ENCODE measurements at regions not wholly inside any gene's neighbourhood (a gene's known extent, or its start where the extent isn't known, plus 50 kb on each side); places are given as distances from the start of the nearest gene placed in this dataset.
"Not testable (repeated sequence)": the region's sequence is repeated elsewhere in the genome, so short reads cannot be mapped to it uniquely, and the experiment has no call there.

DNA sequence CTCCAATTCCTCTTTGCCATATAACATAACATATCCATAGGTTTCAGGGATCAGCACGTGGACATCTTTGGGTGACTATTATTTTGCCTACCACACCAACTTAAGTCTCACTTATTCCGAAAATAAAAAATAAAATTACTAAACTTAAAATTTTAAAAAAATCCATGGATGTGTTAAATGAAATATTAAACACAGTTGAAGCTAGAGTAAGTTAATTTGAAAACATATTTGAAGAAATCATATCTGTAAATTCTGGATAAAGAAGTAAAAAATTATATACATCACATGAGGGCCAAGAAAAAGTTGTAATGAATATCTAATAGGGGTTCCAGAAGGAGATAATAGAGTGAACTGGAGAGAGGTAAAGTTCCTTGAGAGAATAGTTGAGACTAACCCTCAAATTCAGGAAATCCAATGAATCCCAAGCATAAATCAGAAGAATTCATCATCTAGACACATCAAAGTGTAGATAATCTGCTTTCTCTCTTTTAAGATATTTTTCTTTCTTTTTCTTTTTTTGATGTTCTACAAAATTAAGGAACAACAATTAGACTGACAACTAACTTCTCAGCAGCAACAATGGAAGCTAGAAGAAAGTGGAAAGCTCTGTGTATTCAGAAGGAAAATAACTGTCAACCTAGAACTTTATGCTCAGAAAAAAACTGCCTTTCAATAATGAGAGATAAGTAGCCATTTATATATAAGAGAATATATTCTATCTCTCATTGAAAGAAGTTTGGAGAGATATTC, 147.4 kb downstream of the ABHD5 start:
- peak in 1 of 3 donors; percentile 14 for DNase-seq (ENCODE audit: low read depth in 2 of 3, low spot score in 2 of 3)

DNA sequence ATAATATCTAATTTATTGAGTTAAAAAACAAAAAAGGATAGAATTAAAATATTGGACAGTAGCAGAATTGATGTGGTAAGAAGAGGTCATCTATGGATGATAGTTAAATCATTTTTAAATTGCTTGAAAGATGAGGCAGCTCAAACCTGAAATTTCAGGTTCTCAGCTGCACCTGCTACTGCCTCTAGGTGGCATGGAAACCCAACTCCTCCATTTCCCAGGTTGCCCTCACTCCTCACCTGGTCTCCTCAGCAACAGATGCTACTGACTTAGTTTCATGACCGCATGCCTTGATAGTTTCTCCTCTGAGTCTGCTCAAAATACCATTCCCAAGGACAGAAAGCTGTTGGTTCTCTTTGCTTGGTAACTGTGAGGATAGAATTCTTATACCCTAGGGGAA, 148.1 kb downstream of the ABHD5 start:
- DNase-seq (ENCODE audit: low read depth in 2 of 3, low spot score in 2 of 3), result no peak

DNA sequence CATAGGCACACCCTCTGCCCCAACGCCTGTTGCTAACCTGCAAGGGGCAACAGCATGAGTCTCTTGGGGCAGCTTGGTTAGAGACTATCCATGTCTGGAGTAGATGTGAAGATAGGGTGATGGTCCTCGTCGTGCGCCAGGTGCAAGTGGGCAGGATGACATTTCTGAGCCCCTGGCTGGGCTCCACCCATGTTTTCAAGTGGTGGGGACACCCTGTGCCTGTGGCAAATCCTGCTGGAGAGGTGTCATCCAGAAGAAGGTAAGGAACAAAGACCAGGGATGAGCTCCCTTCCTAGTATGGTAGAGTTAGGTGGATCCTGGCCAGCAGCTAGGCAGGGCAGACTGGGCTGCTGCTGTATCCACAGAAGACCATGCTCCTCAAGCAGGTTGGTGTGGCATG, 152.6 kb downstream of the ABHD5 start:
- no peak for DNase-seq (ENCODE audit: low read depth in 2 of 3, low spot score in 2 of 3)

DNA sequence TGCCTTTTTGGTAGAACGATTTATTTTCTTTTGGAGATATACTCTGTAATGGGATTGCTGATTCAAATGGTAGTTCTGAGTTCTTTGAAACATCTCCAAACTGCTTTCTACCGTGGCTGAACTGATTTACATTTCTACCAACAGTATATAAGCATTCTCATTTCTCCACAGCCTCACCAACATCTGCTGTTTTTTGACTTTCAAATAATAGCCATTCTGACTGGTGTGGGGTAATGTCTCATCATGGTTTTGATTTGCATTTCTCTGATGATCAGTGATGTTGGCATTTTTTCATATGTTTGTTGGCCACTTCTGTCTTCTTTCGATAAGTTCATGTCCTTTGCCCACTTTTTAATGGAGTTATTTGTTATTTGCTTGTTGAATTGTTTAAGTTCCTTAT, 154.0 kb downstream of the ABHD5 start:
- no peak for DNase-seq (ENCODE audit: low read depth in 2 of 3, low spot score in 2 of 3)

DNA sequence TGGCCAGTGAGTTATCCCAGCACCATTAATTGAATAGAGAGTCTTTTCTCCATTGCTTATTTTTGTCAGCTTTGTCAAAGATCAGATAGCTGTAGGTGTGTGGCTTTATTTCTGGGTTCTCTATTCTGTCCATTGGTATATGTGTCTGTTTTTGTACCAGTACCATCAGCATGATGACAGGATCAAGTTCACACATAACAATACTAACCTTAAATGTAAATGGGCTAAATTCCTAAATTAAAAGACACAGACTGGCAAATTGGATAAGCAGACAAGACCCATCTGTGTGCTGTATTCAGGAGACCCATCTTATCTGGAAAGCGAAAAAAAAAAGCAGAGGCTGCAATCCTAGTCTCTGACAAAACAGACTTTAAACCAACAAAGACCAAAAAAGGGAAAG, 154.8 kb downstream of the ABHD5 start:
- DNase-seq (ENCODE audit: low read depth in 2 of 3, low spot score in 2 of 3), result not testable (repeated sequence)

DNA sequence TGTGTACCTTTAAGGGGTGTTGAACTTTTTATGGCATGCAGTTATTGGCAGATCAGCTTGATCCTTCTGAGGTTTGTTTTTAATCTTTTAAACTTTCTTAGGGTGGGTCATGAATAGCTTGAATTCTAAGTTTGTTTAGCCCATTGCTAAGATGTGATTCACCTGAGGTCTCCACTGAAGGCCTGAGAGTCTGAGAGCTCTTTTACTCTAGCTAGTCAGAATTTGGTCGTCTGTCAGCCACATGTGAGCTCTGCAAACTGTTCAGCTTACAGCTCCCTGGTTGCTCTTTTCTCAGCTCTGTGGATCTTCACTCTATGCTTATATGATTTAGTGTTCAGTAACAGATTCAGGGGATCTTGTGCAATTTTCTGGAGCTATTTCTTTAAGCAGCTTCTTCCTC, 161.3 kb downstream of the ABHD5 start:
- DNase-seq (ENCODE audit: low read depth in 2 of 3, low spot score in 2 of 3), result no peak

DNA sequence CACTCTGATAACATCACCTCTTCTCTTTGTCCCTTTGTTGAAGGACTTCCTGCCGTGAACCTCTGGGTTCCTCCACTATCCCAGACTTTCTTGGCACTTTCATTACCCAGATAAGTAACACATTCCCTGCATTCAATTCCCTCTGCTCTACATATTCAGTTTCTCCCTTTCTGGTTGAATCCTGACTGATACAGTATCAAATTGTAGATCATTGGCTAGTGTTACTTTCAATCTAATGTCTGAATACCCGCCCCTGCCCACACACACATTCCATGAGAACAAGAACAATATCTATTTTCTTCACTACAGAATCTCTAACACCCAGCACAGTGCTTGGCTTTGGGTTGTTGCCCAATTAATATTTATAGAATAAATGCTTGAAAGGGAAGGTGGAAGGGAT, 163.5 kb downstream of the ABHD5 start:
- DNase-seq (ENCODE audit: low read depth in 2 of 3, low spot score in 2 of 3), result no peak

DNA sequence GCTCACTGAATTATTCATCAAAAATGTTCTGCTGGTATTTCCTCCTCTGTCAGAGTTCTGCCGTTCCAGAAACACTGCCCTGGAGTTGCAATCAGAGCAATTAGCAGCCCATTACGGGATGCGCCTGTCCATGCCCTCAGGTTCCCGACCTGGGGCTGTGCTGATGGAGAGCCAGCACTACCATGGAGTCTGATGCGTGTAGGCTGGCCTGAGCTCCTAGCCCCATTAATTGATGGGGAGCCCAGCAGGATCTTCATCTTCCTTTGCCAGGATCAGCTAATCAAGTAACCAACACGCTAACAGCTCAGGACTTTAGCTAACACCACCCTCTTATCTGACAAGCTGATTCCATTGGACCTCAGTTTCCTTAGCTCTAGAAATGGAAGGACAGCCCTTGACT, 164.2 kb downstream of the ABHD5 start:
- no peak for DNase-seq (ENCODE audit: low read depth in 2 of 3, low spot score in 2 of 3)

DNA sequence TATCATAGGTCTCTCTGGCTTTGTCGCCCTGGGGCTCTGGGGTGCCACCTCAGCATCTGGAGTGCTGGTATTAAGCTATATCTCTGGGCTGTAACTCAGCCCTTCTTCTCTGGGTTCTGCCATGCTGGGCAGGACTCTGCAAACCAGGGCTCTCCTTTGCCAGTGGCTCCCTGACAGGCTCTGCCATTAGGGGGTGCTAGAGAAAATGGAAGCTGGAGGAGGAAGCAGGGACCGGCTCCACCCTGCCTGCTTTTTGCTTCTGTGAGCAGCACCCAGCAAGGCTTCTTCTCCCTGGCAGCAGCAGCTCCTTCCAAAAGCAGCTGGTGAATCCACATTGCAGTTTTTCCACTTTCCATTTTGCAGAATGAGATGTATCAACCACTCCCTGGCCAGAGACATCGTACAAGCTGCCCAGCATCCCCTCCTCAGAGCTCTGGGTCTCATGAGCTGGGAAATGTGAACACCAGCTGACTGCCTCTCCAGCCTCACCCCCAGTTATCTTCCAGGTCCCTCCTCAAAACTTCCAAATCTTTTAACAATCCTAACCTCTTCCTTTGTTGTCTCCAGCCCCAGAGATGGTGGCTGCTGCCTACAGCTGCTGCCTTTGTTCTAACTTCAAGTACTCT, 165.0 kb downstream of the ABHD5 start:
- DNase-seq (ENCODE audit: low read depth in 2 of 3, low spot score in 2 of 3), result peak in 2 of 3 donors; percentile 61 to 81

DNA sequence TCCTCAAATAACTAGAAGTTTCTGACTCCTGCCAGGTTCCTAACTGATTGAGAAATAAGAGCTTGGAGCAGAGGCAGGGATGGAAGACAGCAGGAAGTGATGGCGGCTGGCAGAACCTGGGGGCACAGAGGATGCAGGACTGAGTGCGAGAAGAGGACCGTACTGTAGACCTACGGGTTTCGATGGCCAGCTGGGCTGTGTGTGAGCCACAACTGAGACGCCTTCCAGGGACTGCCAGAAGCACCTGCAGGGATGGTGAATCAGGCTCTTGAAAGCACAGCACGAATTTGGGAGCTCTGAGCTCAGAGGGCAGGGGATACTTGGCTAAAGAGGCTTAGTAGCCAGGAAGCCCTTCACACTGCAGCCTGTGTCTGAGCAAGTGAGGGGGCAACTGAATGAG, 165.6 kb downstream of the ABHD5 start:
- DNase-seq (ENCODE audit: low read depth in 2 of 3, low spot score in 2 of 3), result no peak

DNA sequence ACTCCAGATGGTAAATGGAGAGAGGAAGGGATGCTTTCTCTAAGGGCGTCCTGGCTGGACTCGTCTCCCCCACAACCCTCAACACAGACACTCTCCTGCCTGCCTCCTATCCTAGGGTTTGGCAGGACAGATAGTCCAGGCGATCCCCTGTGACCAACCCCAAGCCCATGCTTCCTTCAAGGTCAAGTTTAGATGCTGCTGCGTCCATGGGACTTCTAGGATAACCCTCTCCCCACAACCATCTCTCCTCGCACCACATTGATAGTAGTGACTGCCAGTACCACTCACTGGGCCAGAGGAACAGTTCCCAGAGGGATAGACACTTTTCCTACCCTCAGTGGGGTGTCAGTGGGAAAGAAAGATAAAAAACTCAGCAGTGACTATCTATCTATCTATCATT, 166.0 kb downstream of the ABHD5 start:
- DNase-seq (ENCODE audit: low read depth in 2 of 3, low spot score in 2 of 3), result no peak

DNA sequence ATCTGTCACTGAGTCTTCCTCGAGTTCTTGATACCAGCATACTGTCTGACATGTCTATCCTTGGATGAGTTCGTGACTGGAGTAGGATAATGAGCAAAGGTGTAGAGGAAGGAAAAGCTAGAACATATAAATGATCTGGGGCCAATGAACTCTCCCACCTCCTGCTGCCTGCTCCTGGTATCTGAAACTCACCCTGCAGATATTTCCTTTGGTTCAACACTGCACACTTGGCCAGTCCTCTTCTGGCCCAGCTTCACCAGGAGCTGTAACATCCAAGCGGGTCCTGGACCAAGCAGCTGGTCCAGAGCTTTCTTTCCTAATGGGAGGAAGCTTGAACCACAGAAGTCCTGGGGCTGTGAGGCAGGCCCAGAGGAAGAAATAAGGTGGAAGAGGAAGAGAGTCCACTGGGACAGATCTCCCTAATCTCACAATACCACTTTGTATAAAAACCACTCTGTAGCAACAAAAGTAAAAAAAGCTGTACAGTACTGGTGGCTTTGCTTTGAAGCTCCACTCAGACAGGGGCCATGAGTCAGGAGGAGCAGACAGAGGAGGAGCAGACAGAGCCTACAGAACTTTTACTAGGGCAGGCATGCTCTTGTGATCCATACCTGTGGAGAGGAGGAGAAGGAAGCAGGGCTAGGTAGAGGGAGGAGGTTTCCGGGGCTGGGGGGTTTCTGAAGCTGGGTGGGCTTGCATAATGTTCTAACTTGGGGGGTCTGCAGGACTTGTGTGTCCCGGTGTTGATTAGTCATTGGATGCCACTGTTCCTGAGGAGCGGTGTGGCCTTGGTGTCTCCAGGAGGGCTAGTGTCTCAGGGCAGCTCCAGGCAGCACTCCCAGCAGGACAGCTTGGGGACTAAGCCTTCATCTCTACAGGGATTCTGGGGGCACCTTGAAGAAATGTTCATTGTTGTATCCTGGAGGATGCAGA, 166.9 kb downstream of the ABHD5 start:
- DNase-seq (ENCODE audit: low read depth in 2 of 3, low spot score in 2 of 3), result no peak

DNA sequence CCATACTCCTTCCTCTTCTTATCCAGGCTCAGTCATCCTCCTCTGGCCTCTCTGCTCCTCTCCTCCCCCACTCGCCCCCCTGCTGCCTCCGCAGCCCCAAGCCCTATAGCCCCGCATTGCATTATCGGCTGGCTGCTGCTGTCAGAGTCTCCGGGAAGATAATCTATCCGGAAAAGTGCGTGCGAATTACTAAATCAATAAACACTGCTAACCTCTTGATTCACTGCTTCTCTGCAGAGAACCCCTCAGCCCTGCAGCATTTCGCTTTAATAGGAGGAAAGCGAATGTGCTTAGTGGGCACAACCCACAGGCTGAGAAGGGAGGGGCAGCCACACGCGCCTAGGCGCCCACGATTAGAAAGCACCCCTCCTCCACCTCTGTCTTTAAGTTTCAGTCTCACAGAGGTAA, 167.6 kb downstream of the ABHD5 start:
- DNase-seq (ENCODE audit: low read depth in 2 of 3, low spot score in 2 of 3), result no peak

DNA sequence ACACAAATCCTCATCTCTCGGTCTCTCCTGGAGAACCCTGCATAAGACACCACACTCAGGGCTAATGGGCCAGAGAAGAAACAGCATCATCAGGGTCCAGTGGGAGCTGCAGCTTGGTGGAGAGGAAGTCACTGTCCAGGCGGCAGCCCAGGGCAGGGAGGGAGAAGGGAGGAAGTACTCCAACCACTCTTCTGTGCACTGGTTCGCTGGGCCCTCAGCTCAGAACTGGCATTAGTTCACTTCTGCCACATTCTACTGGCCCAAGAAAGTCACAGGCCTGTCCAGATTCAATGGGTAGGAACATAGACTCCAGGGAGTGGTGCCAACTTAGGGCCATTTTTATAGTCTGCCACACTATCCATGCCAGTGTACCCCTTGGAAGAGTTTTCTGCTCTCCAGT, 169.0 kb downstream of the ABHD5 start:
- no peak for DNase-seq (ENCODE audit: low read depth in 2 of 3, low spot score in 2 of 3)

DNA sequence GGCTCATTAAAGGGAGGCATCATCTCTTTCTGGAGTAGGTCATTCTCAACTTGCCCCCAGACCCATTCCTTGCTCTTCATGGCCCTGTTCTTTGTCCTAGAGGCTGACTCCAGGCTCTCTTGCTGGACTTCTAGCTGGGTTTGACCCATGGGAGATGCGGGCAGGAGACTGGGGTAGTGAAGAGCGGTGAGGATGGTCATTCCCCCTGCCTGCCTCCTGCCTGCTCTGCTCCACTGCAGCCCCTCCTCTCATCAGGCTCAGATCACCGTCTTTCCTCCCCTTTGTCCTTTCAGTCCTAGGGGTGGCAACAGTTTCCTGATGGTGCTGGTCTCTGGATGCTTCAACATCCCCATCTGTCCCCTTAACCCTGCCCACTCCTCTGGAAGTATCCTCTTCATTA, 170.9 kb downstream of the ABHD5 start:
- no peak for DNase-seq (ENCODE audit: low read depth in 2 of 3, low spot score in 2 of 3)

DNA sequence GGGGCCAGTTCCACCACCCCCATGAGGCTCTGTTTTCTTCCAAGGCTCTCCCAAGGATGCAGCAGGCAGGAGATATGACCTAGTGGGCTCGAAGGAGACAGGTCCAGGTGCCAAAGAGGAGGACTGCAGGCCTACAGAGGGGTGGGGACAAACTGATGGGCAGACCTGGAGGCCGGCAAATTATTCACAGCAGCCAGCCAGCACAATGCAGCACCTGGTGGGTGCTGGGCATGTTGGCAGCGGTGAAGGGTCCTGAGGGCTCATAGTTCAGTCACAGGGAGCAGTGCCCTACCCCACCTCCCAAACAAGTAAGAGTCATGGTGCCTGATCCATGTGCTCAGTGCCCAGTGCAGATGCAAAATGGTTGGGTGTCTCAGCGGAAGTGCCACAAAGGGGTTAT, 171.7 kb downstream of the ABHD5 start:
- DNase-seq (ENCODE audit: low read depth in 2 of 3, low spot score in 2 of 3), result no peak

DNA sequence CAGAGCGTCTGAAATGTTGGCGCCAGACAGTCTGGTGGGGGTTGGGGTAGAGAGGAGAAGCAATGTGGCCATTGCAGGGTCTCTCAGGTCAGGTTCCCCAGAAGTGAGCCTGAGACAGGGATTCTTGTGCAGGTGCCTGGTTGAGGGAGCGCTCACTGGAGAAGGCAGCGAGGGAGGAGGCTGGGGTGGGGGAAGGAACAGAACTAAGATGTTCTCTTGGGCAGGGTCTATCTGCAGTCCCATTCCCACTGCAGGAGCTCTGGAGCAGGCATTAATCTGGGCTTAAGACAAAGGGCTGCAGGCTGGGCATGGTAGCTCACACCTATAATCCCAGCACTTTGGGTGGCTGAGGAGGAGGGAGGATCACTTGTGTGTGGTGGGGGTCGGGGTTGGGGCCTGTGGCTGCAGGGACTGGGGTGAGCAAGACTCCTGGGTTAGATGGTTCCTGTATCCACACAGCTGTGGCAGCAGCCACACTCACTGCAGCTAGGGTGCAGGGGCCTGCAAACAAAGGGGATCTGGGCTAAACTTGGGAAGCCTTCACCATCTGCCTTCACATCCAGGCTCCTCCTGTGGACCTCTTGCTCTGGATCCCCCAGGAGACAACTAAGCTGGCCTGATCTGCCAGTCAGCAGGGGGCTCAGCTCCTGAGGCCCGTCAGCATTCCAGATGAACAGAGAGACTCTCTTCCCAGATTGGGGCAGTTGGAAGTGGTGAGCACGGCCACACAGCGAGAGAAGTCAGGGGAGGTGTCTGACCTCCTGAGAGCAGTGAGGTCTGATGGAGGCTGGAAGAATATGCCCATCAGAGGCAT, 172.5 kb downstream of the ABHD5 start:
- DNase-seq (ENCODE audit: low read depth in 2 of 3, low spot score in 2 of 3), result no peak

DNA sequence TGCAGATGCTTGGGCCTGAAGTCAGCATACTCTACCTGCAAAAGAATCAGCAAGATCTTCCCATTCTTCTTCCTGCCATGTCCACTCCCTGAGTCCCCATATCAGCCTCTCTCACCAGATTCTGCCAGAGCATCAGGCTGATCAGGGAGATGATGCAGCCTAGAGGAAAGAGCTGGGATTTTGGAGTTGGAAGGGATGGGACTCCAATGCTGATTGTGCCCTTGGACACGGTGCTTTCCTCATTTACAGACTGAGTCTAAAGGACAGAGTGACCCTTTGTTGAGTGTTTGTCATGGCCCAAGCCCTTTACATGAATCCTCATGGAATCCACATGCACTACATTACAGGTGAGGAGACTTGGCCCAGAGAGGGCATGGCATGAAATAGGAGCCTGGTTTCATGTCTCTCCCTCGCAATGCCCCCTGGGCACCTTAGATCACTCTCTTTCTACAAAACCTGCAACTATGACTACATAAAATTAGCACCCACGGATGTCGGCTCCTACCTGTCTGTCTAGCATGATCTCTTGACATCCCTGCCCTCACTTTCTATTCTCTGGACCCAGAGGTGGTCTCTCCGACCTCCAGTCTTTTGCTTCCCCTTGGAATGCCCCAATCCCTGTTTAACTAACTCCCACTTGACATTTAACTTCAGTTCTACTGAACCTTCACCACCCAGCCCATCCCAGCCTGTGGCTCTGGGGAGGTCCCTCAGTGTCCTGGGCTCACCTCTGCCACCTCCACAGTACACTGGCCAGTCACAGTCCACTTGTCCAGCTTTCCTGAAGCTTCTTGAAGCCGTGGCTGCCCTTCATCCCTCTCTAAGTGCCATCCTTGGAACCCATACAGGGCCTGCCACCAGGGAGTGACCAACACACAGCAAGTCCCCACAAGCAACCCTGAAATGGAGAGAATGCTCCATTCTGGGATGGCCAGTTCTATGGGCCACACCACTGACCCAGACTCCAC, 173.5 kb downstream of the ABHD5 start:
- DNase-seq (ENCODE audit: low read depth in 2 of 3, low spot score in 2 of 3), result no peak

DNA sequence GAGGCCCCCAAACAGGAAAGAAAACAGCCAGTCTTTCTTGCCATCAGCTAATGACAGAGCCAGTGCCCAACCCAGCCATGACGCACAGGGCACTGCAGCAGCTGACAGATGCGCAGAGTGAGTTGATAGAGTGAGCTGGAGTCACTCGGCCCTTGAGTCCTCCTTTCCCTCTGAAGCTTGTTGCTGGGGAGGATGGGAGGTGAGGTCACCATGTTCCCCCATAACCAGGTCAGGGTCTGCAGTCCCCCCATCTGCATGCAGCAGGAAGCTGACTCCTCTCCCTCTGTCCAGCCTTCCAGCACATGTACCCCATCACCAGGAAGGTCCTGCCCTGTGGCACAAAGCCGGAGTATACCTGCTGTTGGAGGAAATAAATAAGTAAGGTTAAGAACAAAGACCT, 174.6 kb downstream of the ABHD5 start:
- DNase-seq (ENCODE audit: low read depth in 2 of 3, low spot score in 2 of 3), result no peak

Data from hematopoietic multipotent progenitor cell (in vitro differentiated cells).